Activated naive CD8-positive, alpha-beta T cell treated with anti-CD3 and anti-CD28 coated beads for 36 hours (primary cell): ENCODE measurements at regions not wholly inside any gene's neighbourhood (a gene's known extent, or its start where the extent isn't known, plus 50 kb on each side); places are given as distances from the start of the nearest gene placed in this dataset.
"Not testable (repeated sequence)": the region's sequence is repeated elsewhere in the genome, so short reads cannot be mapped to it uniquely, and the experiment has no call there.

ENCODE experiments used
- DNase-seq: peaks from one replicate; pipeline ENCODE4 v3.0.0; 2021
- H3K27ac Mint-ChIP-seq: one replicate; pipeline ENCODE4 v1.8.0; 2022; ENCODE audit warnings: mild to moderate bottlenecking, moderate library complexity, mixed read lengths
- H3K27me3 Mint-ChIP-seq: one replicate; pipeline ENCODE4 v1.8.0; 2022; ENCODE audit warnings: mild to moderate bottlenecking, mixed read lengths
- H3K36me3 Mint-ChIP-seq: one replicate; pipeline ENCODE4 v1.8.0; 2021; ENCODE audit warnings: mild to moderate bottlenecking, mixed read lengths
- H3K4me1 Mint-ChIP-seq: one replicate; pipeline ENCODE4 v1.8.0; 2021; ENCODE audit warnings: mixed read lengths
- H3K4me3 Mint-ChIP-seq: one replicate; pipeline ENCODE4 v1.8.0; 2022; ENCODE audit warnings: mild to moderate bottlenecking, moderate library complexity, mixed read lengths
- H3K9me3 Mint-ChIP-seq: one replicate; pipeline ENCODE4 v1.8.0; 2022; ENCODE audit warnings: mixed read lengths

DNA sequence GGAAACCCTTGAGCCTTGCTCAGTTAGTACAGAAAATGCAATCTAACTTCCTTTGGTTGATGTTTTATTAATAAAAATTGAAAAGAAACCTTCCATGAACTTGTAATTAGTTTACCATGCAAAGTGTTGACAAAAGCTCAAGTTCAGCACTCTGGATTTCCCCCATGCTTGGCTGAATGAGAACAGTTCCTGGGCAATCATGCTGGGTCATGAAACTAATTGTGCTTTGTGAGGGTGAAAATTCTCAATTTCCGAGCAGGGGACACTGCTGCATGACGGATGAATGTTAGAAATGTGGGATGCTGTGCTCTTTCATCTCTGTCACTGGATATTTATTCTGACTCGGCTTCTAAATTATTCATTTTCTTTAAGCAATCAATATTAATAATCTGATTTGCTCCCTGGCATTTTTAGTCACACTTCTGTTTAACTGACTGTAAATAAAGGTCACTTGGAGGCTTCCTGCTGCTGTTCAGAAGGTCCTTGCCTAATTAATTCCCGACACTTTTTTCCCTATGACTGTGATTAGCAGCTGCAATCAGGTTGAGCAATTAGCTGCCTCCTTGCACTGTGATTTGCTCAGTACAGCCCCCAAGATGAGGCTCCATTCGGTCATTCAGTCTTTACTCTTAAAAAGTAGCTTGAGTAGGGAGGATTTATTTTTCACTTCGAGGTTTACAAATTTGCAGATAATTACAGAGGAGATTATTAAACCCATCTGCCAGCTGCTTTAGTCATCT lies 678.1 kb upstream of the ZNF608 start:
- H3K4me3 Mint-ChIP-seq: no peak overlapping the region
- H3K4me1 Mint-ChIP-seq: no peaks in the 10 kb centered on the region
- peaks cover 4% of the 10 kb centered on the region for H3K9me3 Mint-ChIP-seq
- DNase-seq: no peak
- H3K27me3 Mint-ChIP-seq: no peaks in the 10 kb centered on the region
- H3K36me3 Mint-ChIP-seq: no peaks in the 10 kb centered on the region
- H3K27ac Mint-ChIP-seq: no peak overlapping the region

DNA sequence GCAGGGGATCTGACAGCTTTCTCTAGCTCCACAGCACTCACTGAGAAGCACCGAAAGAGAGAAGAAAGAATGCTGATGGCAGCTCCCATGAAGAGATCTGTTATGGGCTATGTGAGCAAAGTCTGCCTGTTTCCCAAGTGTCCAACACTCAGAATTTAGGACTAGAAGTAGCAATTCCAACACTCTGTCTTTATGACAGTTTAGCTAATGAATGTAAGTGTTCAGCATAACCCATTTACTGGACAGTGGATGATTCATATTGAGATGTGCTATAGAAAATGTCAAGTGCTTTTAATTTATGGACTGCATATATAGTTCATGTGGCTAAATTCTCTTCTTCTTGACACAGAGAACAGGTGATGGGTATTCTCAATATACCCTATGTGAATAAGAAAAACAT lies 683.1 kb upstream of the ZNF608 start:
- Mint-ChIP-seq H3K9me3 (peaks cover 4% of the 10 kb centered on the region), H3K27me3 (no peaks in the 10 kb centered on the region), H3K4me3 (no peak overlapping the region), H3K27ac (no peak overlapping the region), H3K4me1 (no peaks in the 10 kb centered on the region), H3K36me3 (no peaks in the 10 kb centered on the region)
- no peak for DNase-seq

DNA sequence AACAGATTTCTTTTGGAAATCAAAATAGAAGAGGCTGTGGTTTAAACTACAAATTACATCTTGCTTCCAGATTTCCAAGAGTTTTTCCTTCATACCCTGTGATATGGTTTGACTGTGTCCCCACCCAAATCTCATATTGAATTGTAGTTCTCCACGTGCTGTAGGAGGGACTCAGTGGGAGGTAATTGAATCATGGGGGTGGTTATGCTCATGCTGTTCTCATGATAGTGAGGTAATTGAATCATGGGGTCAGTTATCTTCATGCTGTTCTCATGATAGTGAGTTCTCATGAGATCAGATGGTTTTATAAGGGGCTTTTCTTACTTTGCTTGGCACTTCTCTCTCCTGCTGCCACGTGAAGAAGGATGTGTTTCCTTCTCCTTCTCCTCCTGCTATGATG lies 687.0 kb upstream of the ZNF608 start:
- no peaks in the 10 kb centered on the region for H3K27me3 Mint-ChIP-seq
- no peaks in the 10 kb centered on the region for H3K9me3 Mint-ChIP-seq
- H3K36me3 Mint-ChIP-seq: no peaks in the 10 kb centered on the region
- H3K4me1 Mint-ChIP-seq: no peaks in the 10 kb centered on the region
- no peak overlapping the region for H3K4me3 Mint-ChIP-seq
- DNase-seq: no peak
- H3K27ac Mint-ChIP-seq: no peak overlapping the region

DNA sequence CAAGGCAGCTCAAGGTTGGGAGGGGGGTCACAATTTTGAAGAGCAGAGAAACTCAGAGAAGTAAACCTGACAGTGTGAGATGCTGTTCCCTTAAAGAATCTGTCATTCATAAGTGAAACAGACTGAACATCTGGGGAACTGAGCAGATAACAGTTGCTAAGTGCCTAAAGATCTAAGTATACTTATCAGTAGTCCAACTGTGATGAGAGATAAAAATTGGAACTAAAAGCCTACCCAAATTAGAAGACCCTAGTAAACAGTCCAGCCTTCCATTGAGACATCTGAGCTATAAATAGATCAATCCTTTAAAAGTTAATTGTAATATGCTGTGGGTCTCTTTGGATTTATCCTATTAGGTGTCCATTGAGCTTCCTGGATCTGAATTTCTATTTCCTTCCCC lies 692.8 kb upstream of the ZNF608 start:
- Mint-ChIP-seq H3K27me3 (no peaks in the 10 kb centered on the region), H3K4me3 (no peak overlapping the region), H3K4me1 (no peaks in the 10 kb centered on the region), H3K9me3 (peaks cover 7% of the 10 kb centered on the region), H3K27ac (no peak overlapping the region), H3K36me3 (no peaks in the 10 kb centered on the region)
- no peak for DNase-seq

DNA sequence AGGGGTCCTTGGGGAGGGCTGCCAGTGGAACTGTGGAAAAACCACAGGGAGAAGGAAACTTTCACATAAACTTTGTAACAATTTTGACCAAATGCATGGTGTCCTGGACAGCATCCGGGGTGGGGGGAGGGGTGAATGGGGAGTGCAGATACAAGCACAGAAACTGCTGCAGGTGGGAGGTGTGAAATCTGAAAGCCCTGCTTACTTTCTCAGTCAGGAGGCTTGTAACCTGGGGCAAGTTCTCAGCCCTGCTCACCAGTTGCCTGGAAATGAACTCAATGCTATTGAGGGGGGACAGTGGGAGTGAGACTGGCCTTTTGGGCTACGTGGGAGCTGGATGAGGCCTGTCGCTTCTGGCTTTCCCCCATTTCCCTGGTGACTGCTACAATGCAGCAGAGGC lies 694.5 kb upstream of the ZNF608 start:
- H3K27ac Mint-ChIP-seq: no peak overlapping the region
- H3K27me3 Mint-ChIP-seq: no peaks in the 10 kb centered on the region
- no peaks in the 10 kb centered on the region for H3K36me3 Mint-ChIP-seq
- no peaks in the 10 kb centered on the region for H3K4me1 Mint-ChIP-seq
- no peak overlapping the region for H3K4me3 Mint-ChIP-seq
- DNase-seq: no peak
- H3K9me3 Mint-ChIP-seq: peaks cover 16% of the 10 kb centered on the region

DNA sequence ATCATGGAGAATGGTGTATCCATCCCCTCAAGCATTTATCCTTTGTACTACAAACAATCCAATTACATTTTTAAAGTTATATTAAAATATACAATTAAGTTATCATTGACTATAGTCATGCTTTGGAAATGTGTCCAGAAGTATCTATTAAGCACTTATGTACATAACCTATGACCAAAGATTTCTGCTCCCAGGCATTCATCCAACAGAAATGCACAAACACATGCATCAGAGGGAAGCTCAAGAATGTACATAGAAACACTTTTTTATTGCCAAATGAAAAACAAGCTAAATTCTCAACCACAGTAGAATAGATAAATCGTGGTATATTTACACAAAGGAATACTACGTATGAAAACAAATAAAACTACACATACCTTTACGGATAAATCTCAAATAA lies 700.5 kb upstream of the ZNF608 start:
- H3K4me1 Mint-ChIP-seq: no peaks in the 10 kb centered on the region
- no peak overlapping the region for H3K4me3 Mint-ChIP-seq
- no peak overlapping the region for H3K27ac Mint-ChIP-seq
- H3K36me3 Mint-ChIP-seq: no peaks in the 10 kb centered on the region
- no peaks in the 10 kb centered on the region for H3K27me3 Mint-ChIP-seq
- H3K9me3 Mint-ChIP-seq: peaks cover 20% of the 10 kb centered on the region
- DNase-seq: no peak

DNA sequence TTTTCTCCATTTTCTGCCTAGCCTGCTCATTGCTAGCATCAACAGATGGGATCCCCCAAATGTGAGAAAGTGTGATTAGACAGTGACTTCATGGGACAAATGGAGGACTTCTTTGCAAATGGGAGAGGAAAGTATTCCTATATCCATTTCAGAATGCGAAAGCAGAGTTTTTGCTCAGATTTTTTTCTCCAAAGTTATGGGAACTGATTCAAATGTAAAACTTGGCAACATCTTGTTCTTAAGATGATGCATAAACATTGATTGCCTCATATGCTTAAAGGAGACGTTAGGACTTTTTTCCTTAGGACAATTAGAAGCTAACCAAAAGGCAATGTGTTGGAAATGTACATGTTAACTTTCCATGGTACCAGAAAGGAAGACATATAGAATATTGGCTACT lies 704.3 kb upstream of the ZNF608 start:
- Mint-ChIP-seq H3K27me3 (no peaks in the 10 kb centered on the region), H3K4me3 (no peak overlapping the region), H3K4me1 (no peaks in the 10 kb centered on the region), H3K36me3 (no peaks in the 10 kb centered on the region), H3K27ac (no peak overlapping the region), H3K9me3 (peaks cover 10% of the 10 kb centered on the region)
- DNase-seq: no peak

DNA sequence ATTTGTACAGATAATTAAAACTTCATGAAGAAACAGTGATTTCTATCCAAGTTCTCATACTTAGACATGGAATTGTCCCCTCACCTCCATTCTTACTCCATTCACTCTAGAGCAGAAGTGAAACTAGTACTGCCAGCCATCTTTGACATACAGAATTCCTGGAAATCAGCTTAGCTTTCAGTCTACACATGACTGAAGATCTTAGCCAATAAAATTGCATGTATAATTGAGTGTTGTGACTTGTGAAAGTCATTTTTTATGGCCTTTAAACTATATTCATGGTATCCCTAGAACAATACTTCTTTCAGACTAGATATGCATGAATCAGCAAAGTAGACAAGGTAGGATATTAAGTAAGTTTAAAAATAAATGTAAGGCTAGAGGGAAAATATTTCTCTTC lies 705.2 kb upstream of the ZNF608 start:
- Mint-ChIP-seq H3K27me3 (no peaks in the 10 kb centered on the region), H3K4me1 (no peaks in the 10 kb centered on the region), H3K9me3 (peaks cover 10% of the 10 kb centered on the region), H3K4me3 (no peak overlapping the region), H3K36me3 (no peaks in the 10 kb centered on the region), H3K27ac (no peak overlapping the region)
- DNase-seq: no peak

DNA sequence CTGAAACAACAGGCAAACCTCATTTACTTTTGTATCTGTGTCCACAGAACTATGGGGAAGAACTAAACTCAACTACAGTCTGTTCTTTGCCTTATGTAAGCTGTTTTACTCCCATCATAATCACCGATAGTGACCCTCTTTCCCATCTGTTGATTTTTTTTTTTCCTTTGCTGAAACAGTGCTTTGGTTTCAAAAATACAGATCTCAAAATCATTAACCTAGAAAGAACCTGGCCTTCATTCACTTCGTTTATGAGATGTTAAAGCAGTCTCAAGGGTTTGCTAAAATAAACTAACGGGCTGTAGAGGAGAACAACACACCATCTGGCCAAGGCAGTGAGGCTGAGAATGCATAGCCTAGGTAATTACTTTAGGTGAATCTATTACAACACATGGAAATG lies 706.6 kb upstream of the ZNF608 start:
- DNase-seq: no peak
- H3K9me3 Mint-ChIP-seq: peaks cover 14% of the 10 kb centered on the region
- no peaks in the 10 kb centered on the region for H3K27me3 Mint-ChIP-seq
- no peak overlapping the region for H3K4me3 Mint-ChIP-seq
- H3K27ac Mint-ChIP-seq: no peak overlapping the region
- no peaks in the 10 kb centered on the region for H3K36me3 Mint-ChIP-seq
- H3K4me1 Mint-ChIP-seq: no peaks in the 10 kb centered on the region

DNA sequence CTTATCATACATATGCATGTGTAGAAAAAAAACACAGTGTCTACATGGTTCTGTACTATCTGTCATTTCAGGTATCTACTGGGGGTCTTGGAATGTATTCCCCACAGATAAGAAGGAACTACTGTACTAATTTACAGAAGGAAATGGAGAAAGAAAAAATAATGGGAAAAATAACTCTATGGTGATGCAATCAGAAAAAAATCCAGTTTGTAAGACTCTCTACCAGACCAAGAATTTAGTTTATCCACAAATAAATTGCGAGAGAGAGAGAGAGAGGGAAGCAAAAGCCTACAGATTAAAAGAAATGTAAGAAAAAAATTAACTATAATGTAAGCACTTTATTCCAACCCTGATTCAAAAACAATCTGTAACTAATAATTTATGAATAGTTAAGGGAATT lies 708.6 kb upstream of the ZNF608 start:
- DNase-seq: no peak
- Mint-ChIP-seq H3K4me3 (no peak overlapping the region), H3K9me3 (peaks cover 12% of the 10 kb centered on the region), H3K27ac (no peak overlapping the region), H3K36me3 (no peaks in the 10 kb centered on the region), H3K4me1 (no peaks in the 10 kb centered on the region), H3K27me3 (no peaks in the 10 kb centered on the region)

DNA sequence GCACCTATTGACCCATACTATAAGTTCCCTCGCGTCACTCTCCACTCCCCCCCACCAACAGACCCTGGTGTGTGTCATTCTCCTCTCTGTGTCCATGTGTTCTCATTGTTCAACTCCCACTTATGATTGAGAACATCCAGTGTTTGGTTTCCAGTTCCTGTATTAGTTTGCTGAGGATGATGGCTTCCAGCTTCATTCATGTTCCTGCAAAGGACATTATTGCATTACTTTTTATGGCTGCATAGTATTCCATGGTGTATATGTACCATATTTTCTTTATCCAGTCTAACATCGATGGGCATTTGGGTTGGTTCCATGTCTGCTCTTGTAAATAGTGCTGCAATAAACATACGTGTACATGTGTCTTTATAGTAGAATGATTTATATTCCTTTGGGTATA lies 709.6 kb upstream of the ZNF608 start:
- H3K4me1 Mint-ChIP-seq, H3K27me3 Mint-ChIP-seq, DNase-seq, H3K36me3 Mint-ChIP-seq, H3K27ac Mint-ChIP-seq, H3K4me3 Mint-ChIP-seq: not testable (repeated sequence)
- H3K9me3 Mint-ChIP-seq: peaks cover 12% of the 10 kb centered on the region

DNA sequence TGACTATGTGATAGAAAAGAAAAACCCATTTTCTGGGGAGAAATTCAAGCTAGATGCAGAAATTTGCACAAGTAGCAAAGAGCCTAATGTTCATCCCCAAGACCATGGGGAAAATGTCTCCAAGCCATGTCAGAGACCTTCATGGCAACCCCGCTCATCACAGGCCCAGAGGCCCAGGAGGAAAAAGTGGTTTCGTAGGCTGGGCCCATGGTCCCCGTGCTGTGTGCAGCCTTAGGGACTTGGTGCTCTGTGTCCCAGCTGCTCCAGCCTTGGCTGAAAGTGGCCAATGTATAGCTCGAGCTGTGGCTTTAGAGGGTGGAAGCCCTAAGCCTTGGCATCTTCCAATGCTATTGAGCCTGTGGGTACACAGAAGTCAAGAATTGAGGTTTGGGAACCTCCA lies 711.2 kb upstream of the ZNF608 start:
- peaks cover 12% of the 10 kb centered on the region for H3K9me3 Mint-ChIP-seq
- no peaks in the 10 kb centered on the region for H3K27me3 Mint-ChIP-seq
- no peak overlapping the region for H3K4me3 Mint-ChIP-seq
- no peak for DNase-seq
- no peaks in the 10 kb centered on the region for H3K4me1 Mint-ChIP-seq
- H3K27ac Mint-ChIP-seq: no peak overlapping the region
- H3K36me3 Mint-ChIP-seq: no peaks in the 10 kb centered on the region

DNA sequence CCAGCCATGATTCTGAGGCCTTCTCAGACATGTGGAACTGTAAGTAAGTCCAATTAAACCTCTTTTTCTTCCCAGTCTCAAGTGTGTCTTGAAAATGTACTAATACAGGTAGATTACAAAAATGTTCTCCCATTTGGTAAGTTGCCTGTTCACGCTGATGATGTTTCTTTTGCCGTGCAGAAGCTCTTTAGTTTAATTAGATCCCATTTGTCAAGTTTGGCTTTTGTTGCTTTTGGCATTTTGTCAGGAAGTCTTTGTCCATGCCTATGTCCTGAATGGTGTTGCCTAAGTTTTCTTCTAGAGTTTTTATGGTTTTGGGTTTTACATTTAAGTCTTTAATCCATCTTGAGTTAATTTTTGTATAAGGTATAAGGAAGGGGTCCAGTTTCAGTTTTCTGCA lies 712.5 kb upstream of the ZNF608 start:
- not testable (repeated sequence) for H3K4me1 Mint-ChIP-seq, H3K27ac Mint-ChIP-seq, H3K4me3 Mint-ChIP-seq, DNase-seq, H3K27me3 Mint-ChIP-seq, H3K36me3 Mint-ChIP-seq
- peaks cover 16% of the 10 kb centered on the region for H3K9me3 Mint-ChIP-seq

DNA sequence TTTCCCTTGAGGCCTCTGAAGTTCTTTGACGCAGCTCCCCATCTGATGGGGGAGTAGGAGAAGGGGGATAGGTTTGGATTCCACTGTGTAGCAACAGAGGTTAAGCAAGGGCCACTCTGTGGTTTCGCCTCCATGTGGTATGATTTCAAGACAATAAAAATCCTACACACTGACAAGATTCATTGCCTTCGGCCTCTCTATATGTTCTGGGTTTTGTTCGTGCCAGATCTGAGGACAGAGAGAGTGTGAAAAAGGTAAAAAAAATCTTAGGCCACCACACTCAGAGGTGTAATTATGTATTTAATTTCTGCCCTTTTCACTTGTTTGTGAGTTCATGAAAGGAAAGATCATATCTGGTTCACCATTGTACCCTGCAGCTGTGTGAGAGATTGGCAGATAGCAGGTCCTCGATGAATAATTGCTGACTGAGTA lies 715.2 kb upstream of the ZNF608 start:
- DNase-seq: no peak
- H3K4me1 Mint-ChIP-seq: no peaks in the 10 kb centered on the region
- H3K27me3 Mint-ChIP-seq: no peaks in the 10 kb centered on the region
- no peak overlapping the region for H3K4me3 Mint-ChIP-seq
- H3K27ac Mint-ChIP-seq: no peak overlapping the region
- H3K36me3 Mint-ChIP-seq: no peaks in the 10 kb centered on the region
- peaks cover 15% of the 10 kb centered on the region for H3K9me3 Mint-ChIP-seq

DNA sequence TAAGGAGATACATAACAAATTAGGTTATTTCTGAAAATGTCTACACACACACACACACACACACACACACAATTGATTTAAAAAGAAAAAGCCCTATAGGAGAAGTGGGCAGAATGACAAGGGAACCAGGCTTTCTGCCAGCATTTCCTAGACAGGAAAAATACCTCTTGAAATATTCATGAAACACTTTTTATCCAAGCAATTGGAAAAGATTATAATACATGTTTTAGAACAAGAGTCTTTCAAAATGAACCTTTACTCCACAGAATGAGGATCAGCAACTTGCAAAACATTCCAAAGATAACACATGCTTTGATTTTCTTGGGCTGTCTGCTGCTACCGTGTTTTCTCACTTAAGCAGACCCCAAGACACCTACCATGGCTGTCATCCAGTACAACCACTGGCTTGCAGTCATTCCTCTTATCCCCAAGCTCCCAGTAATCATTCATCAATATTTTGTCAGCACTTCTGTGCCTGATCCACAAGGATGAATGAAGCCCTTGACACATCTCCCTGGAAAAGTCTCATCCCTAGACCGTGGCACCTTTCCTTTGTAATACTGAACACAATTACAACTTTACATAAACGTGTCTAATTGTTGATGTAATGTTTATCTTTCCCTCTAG lies 717.1 kb upstream of the ZNF608 start:
- no peak for DNase-seq
- H3K4me1 Mint-ChIP-seq: no peaks in the 10 kb centered on the region
- no peaks in the 10 kb centered on the region for H3K36me3 Mint-ChIP-seq
- H3K27me3 Mint-ChIP-seq: no peaks in the 10 kb centered on the region
- no peak overlapping the region for H3K27ac Mint-ChIP-seq
- H3K9me3 Mint-ChIP-seq: peaks cover 9% of the 10 kb centered on the region
- no peak overlapping the region for H3K4me3 Mint-ChIP-seq

DNA sequence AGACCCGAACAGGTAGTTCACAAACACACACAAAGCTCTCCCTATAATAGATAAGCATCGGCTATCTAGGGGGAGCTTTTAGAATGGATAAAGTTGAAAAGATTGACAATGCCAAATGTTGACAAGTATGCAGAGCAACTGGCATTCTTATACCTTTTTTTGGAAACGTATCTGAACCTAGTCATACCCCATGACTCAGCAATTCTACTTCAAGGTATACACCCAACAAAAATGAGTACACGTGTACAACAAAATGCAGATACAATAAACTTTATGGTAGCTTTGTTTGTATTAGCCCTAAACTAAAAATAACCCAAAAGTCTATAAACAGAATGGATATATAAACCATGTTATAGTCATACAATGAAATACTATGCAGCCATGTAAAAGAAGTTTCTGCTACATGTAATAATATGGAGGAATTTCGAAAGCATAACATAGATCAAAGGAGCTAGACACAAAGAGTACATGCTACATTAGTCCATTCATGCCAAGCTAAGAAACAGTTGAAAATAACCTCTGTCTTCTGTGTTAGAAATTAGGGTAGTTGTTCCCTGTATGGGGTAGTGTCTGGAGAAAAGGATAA lies 718.5 kb upstream of the ZNF608 start:
- Mint-ChIP-seq H3K4me1 (no peaks in the 10 kb centered on the region), H3K27me3 (no peaks in the 10 kb centered on the region), H3K9me3 (peaks cover 7% of the 10 kb centered on the region), H3K4me3 (no peak overlapping the region), H3K27ac (no peak overlapping the region), H3K36me3 (no peaks in the 10 kb centered on the region)
- DNase-seq: no peak
